ENCODE measurements at regions not wholly inside any gene's neighbourhood (a gene's known extent, or its start where the extent isn't known, plus 50 kb on each side); places are given as distances from the start of the nearest gene placed in this dataset.

- no peaks in the 10 kb centered on the region for H3K9me3 ChIP-seq (replicated peaks; ENCODE audit: control insufficient read depth, insufficient read depth, low read length)
- no peak overlapping the region for H3K4me2 ChIP-seq (ENCODE audit: insufficient read depth, low read length)
- H3K4me3 ChIP-seq (replicated peaks in 1 of 3; ENCODE audit: insufficient read depth in 1 of 3, low read depth in 1 of 3, low read length in 3 of 3), result no peak overlapping the region
- H3K27ac ChIP-seq (ENCODE audit: insufficient read depth, low read depth, low read length), result no peak overlapping the region
- TF ChIP-seq POLR2AphosphoS5 (IDR thresholded peaks at IDR 0.05; ENCODE audit: insufficient read depth, low read depth, low read length) (no peak), EZH2 (IDR thresholded peaks at IDR 0.05; ENCODE audit: borderline replicate concordance, low read depth, low read length, severe bottlenecking) (no peak), MAX (IDR thresholded peaks at IDR 0.05; ENCODE audit: insufficient read depth, insufficient read length) (no peak), POLR2A (IDR thresholded peaks at IDR 0.05; ENCODE audit: low read depth, low read length) (no peak), GATA2 (IDR thresholded peaks at IDR 0.05; ENCODE audit: insufficient read depth, insufficient read length, low read depth, low read length) (no peak), JUN (IDR thresholded peaks at IDR 0.05; ENCODE audit: borderline replicate concordance, insufficient read depth, insufficient read length, low read depth) (no peak), FOS (IDR thresholded peaks at IDR 0.05; ENCODE audit: borderline replicate concordance, insufficient read depth, low read length) (no peak), MYC (IDR thresholded peaks at IDR 0.05; ENCODE audit: low read depth, low read length) (no peak), CTCF (IDR thresholded peaks at IDR 0.05; ENCODE audit: extremely low read depth in 1 of 2, insufficient read depth in 1 of 2, low read depth in 1 of 2, low read length in 2 of 2) (no peak)
- no peaks in the 10 kb centered on the region for H3K4me1 ChIP-seq (ENCODE audit: control insufficient read depth, extremely low read depth, insufficient read depth, low read length)
- DNase-seq (ENCODE audit: low read depth, low spot score), result no peak
- no peak for FAIRE-seq
- ChIA-PET POLR2A (no interaction called here), CTCF (no interaction called here)
- no TSS peak for BruUV-seq (replicated peaks)
- no peaks in the 10 kb centered on the region for H3K79me2 ChIP-seq (ENCODE audit: control insufficient read depth, insufficient read depth, low read length)
- H3K27me3 ChIP-seq (ENCODE audit: control insufficient read depth in 2 of 2, insufficient read depth in 2 of 2, low read length in 2 of 2), result no peaks in the 10 kb centered on the region
- H3K9ac ChIP-seq (replicated peaks; ENCODE audit: extremely low read depth, insufficient read depth, low read length), result no peak overlapping the region
- dilution Hi-C loops (cut with MboI; ENCODE audit: extremely low pct_ligation_motif_present, low sequenced_read_pairs) (no loop called here), intact Hi-C loops (cut with micrococcal nuclease) (no loop called here)
- H3K9me1 ChIP-seq (replicated peaks; ENCODE audit: control insufficient read depth, extremely low read depth, insufficient read depth, low read length), result no peaks in the 10 kb centered on the region
- no peaks in the 10 kb centered on the region for H4K20me1 ChIP-seq (replicated peaks; ENCODE audit: control insufficient read depth, extremely low read depth, insufficient read depth, low read length)
- no peak overlapping the region for H2AFZ ChIP-seq (ENCODE audit: low read depth, low read length)
- no peaks in the 10 kb centered on the region for H3K36me3 ChIP-seq (ENCODE audit: control insufficient read depth in 2 of 2, extremely low read depth in 1 of 2, insufficient read depth in 2 of 2, low read length in 2 of 2)
Measured at GRCh38 chr6:94129926-94130325, 710.6 kb upstream of the EPHA7 start.
